ENCODE measurements at regions not wholly inside any gene's neighbourhood (a gene's known extent, or its start where the extent isn't known, plus 50 kb on each side); places are given as distances from the start of the nearest gene placed in this dataset.

- H3K14ac ChIP-seq (replicated peaks; ENCODE audit: low read depth, low read length), result no peak overlapping the region
- no peak overlapping the region for H2BK120ac ChIP-seq (ENCODE audit: low read depth, low read length)
- H3K23ac ChIP-seq (ENCODE audit: low read depth, low read length), result no peak overlapping the region
- TF ChIP-seq, protein P1, sequence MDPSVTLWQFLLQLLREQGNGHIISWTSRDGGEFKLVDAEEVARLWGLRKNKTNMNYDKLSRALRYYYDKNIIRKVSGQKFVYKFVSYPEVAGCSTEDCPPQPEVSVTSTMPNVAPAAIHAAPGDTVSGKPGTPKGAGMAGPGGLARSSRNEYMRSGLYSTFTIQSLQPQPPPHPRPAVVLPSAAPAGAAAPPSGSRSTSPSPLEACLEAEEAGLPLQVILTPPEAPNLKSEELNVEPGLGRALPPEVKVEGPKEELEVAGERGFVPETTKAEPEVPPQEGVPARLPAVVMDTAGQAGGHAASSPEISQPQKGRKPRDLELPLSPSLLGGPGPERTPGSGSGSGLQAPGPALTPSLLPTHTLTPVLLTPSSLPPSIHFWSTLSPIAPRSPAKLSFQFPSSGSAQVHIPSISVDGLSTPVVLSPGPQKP (IDR thresholded peaks at IDR 0.05; ENCODE audit: borderline replicate concordance, low read depth, low read length), result no peak
- TF ChIP-seq CEBPB (IDR thresholded peaks at IDR 0.05; ENCODE audit: low read depth, low read length), result peak; percentile 44; the same call in 1 of the 2 replicates
- no peak overlapping the region for H2AK5ac ChIP-seq (ENCODE audit: low read depth, low read length)
- H3K4me1 ChIP-seq (ENCODE audit: control insufficient read depth, insufficient read depth, low read length), result peaks cover 2% of the 10 kb centered on the region
- H4K20me1 ChIP-seq (ENCODE audit: insufficient read depth, low read length), result no peaks in the 10 kb centered on the region
- no peak overlapping the region for H4K91ac ChIP-seq (ENCODE audit: insufficient read depth, low read depth, low read length)
- H4K8ac ChIP-seq (ENCODE audit: low read depth in 2 of 2, low read length in 2 of 2), result no peak overlapping the region
- H3K36me3 ChIP-seq (ENCODE audit: control insufficient read depth, insufficient read depth, low read length), result no peaks in the 10 kb centered on the region
- H3K27me3 ChIP-seq (ENCODE audit: control insufficient read depth, insufficient read depth, low read length), result peaks cover 5% of the 10 kb centered on the region; the same call in 1 of the 2 replicates
- intact Hi-C loops (cut with micrococcal nuclease) (no loop called here), in situ Hi-C loops (cut with MboI; ENCODE audit: low sequenced_read_pairs) (no loop called here), dilution Hi-C loops (cut with HindIII; ENCODE audit: low sequenced_read_pairs, unreplicated experiment) (no loop called here)
- H3K27ac ChIP-seq (ENCODE audit: insufficient read depth, low read length), result no peak overlapping the region
- ATAC-seq (ENCODE audit: low read depth) (no peak), DNase-seq (no peak)
- H3K4me3 ChIP-seq (ENCODE audit: insufficient read depth, low read depth, low read length), result no peak overlapping the region
- H3K9me1 ChIP-seq (ENCODE audit: insufficient read depth, low read length), result 0 out of 2 replicates have a peak, but pooled peaks cover 3% of the 10 kb centered on the region
- no peak overlapping the region for H2AK9ac ChIP-seq (replicated peaks; ENCODE audit: low read depth, low read length, poor library complexity)
- no peak overlapping the region for H4K5ac ChIP-seq (ENCODE audit: low read depth, low read length)
- no peak overlapping the region for H3K9ac ChIP-seq (ENCODE audit: low read depth, low read length)
- H2AFZ ChIP-seq (replicated peaks; ENCODE audit: low read length, poor library complexity), result no peak overlapping the region
- no TSS peak for BruUV-seq (replicated peaks)
- no CpG with 5 or more reads among the region's 5 CpGs for WGBS, 2 experiments (ENCODE audit: extremely low coverage in 2 of 2, insufficient read length in 1 of 2)
- H3K79me1 ChIP-seq (ENCODE audit: low read depth in 1 of 2, low read length in 2 of 2), result no peaks in the 10 kb centered on the region
- no peak overlapping the region for H3K56ac ChIP-seq (ENCODE audit: extremely low read depth, insufficient read depth, low read length)
- H2BK5ac ChIP-seq (ENCODE audit: low read depth, low read length, poor library complexity, severe bottlenecking), result no peak overlapping the region
- ChIA-PET POLR2A (ENCODE audit: unreplicated experiment) (no interaction called here), CTCF (interaction anchor here (0.6 kb wide), 1 partner anchor 22 kb away, joined by 3 read pairs; no protein-coding TSS in a partner anchor)
- no peak overlapping the region for H2BK20ac ChIP-seq (ENCODE audit: low read depth, low read length)
- no peak overlapping the region for H3K18ac ChIP-seq (ENCODE audit: low read depth, low read length)
- H2BK15ac ChIP-seq (ENCODE audit: low read depth, low read length), result no peak overlapping the region
- H3K9me3 ChIP-seq (ENCODE audit: control insufficient read depth, insufficient read depth, low read length), result no peaks in the 10 kb centered on the region; the same call in 1 of the 2 replicates
- no peak overlapping the region for H3K4ac ChIP-seq (ENCODE audit: low read depth, low read length)
- H3K4me2 ChIP-seq (ENCODE audit: low read depth, low read length), result no peak overlapping the region
Measured at GRCh38 chrX:39774774-39775328, 322.9 kb downstream of the BCOR start.

Data from IMR-90 (cell line).